MV-4-11 (cell line): ENCODE measurements at regions not wholly inside any gene's neighbourhood (a gene's known extent, or its start where the extent isn't known, plus 50 kb on each side); places are given as distances from the start of the nearest gene placed in this dataset.

Source experiments
- DNase-seq: peaks from one replicate; lab custom pipeline; 2025; lab: John Stamatoyannopoulos, UW

DNA sequence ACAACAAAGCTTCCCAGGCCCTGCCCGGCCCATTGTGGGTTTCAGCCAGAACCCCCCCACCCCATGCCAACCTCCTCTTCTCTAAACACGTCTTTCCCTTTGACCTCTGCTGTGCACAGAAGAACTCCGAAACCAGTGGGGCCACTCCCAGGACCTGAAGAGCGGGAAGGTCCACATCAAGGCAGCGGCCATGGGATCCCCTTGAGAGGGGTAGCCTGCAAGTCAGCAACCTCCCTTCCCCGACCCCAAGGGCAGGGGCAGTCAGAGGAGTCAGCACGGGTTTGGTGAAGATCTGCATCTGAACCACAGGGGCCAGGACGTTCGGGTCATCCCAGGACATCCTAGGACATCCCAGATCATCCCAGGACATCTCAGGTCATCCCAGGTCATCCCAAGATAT, 379.9 kb upstream of the IRX4 start:
- no peak for DNase-seq

- DNase-seq, result no peak
Measured at GRCh38 chr5:2261004-2261703, 378.4 kb upstream of the IRX4 start.

- DNase-seq, result no peak
Measured at GRCh38 chr5:2260211-2261003, 377.7 kb upstream of the IRX4 start.

GRCh38 chr5:2259494-2260107, 376.9 kb upstream of the IRX4 start:
- no peak for DNase-seq

GRCh38 chr5:2258861-2259260, 376.1 kb upstream of the IRX4 start:
- no peak for DNase-seq

- no peak for DNase-seq
Measured at GRCh38 chr5:2257326-2258244, 374.9 kb upstream of the IRX4 start.

- DNase-seq, result no peak
Measured at GRCh38 chr5:2256691-2257280, 374.1 kb upstream of the IRX4 start.

DNA sequence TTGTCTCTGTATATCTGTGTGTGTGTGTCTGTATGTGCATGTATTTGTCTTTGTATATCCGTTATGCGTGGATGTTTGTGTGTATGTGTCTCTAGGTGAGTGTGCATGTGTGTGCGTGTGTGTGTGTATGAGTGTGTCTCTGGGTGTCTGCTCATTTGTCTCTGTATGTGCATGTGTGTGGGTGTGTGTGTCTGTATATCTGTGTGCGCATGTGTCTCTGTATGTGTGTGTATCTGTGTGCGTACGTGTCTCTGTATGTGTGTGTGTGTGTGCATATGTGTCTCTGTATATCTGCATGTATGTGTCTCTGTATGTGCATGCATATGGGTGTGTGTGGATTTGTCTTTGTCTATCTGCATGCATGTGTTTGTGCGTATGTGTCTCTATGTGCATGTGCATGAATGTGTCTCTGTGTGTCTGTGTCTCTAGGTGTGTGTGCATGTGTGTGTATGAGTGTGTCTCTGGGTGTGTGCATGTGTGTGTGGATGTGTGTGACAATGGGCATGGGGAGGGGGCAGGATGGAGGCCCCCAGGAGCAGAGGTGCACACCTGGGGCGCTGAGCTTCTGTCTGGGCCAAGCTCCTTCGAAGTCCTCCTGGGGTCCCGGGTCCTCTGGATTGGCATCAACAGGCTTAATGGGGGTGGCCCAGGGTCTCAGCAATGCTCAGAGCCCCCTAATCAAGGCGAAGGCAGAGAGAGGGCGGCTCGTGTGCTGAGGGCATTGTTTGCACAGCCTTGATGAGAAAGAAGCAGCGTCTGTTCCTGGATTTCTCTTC, 373.4 kb upstream of the IRX4 start:
- no peak for DNase-seq

GRCh38 chr5:2254880-2255750, 372.4 kb upstream of the IRX4 start:
- no peak for DNase-seq

GRCh38 chr5:2254406-2254805, 371.7 kb upstream of the IRX4 start:
- DNase-seq, result no peak

- DNase-seq, result no peak
Measured at GRCh38 chr5:2253040-2253975, 370.6 kb upstream of the IRX4 start.

DNA sequence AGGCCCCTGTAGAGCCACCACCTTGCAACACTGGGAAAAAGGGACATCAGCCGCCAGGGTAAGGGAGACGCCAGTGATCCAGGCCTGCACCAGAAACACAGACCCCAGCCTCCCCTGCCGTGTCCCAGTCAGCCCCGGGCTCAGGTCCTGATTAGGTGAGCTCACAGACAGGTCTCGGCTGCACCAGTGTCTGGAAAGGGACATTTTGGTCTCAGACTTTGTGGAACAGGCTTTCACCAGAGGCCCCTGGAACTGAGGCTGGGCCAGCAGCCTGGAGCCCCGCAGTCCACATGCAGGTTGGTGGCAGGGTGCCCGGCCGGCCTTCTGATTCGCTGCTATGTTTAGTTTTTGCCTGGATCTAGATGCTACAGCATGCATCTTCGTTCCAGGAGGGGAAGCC, 369.0 kb upstream of the IRX4 start:
- DNase-seq, result no peak

- no peak for DNase-seq
Measured at GRCh38 chr5:2251298-2251697, 368.6 kb upstream of the IRX4 start.

- no peak for DNase-seq
Measured at GRCh38 chr5:2250365-2250950, 367.7 kb upstream of the IRX4 start.

GRCh38 chr5:2249442-2249841, 366.7 kb upstream of the IRX4 start:
- no peak for DNase-seq

GRCh38 chr5:2249026-2249425, 366.3 kb upstream of the IRX4 start:
- DNase-seq, result no peak

- no peak for DNase-seq
Measured at GRCh38 chr5:2242539-2242938, 359.8 kb upstream of the IRX4 start.

DNA sequence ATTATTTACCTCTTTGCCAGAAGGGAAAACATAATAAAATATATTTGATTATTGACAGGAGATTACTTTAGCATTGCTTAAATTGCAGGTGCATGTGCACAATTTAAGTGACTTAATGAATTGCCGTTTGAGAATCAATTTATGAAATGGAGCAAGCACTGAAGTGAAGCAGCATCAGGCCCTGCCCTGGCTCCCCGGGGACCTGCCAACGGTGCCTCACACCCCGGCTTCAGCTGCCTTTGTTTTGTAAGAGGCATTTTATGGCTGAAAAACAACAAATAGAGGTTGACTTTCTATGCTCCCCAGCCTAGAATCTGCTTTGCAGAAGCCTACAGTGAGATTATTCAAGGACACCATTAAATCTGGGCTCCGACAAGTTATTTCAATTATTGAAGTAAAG, 359.1 kb upstream of the IRX4 start:
- no peak for DNase-seq
